T-helper 1 cell treated with Interleukin-12 subunit alpha and Interleukin-12 subunit beta and Interleukin-4 antibody, amounts not matched to agents 30 μg/mL and 1 μg/mL, for 36 hours (primary cell): ENCODE measurements at regions not wholly inside any gene's neighbourhood (a gene's known extent, or its start where the extent isn't known, plus 50 kb on each side); places are given as distances from the start of the nearest gene placed in this dataset.
"Not testable (repeated sequence)": the region's sequence is repeated elsewhere in the genome, so short reads cannot be mapped to it uniquely, and the experiment has no call there.

Source experiments
- H3K27ac Mint-ChIP-seq: one replicate; pipeline ENCODE4 v1.8.0; 2021; ENCODE audit warnings: mild to moderate bottlenecking, mixed read lengths
- H3K27me3 Mint-ChIP-seq: one replicate; pipeline ENCODE4 v1.8.0; 2021; ENCODE audit warnings: low read depth, mixed read lengths
- H3K36me3 Mint-ChIP-seq: one replicate; pipeline ENCODE4 v1.8.0; 2021; ENCODE audit warnings: low read depth, mixed read lengths
- H3K4me1 Mint-ChIP-seq: one replicate; pipeline ENCODE4 v1.8.0; 2021; ENCODE audit warnings: low read depth, mixed read lengths
- H3K4me3 Mint-ChIP-seq: one replicate; pipeline ENCODE4 v1.8.0; 2021; ENCODE audit warnings: mild to moderate bottlenecking, moderate library complexity, mixed read lengths
- H3K9me3 Mint-ChIP-seq: one replicate; pipeline ENCODE4 v1.8.0; 2021; ENCODE audit warnings: mixed read lengths

GRCh38 chr5:90056911-90057705 lies 352.4 kb downstream of the CETN3 start:
- no peaks in the 10 kb centered on the region for H3K36me3 Mint-ChIP-seq
- no peaks in the 10 kb centered on the region for H3K4me1 Mint-ChIP-seq
- peaks cover 8% of the 10 kb centered on the region for H3K9me3 Mint-ChIP-seq
- H3K27ac Mint-ChIP-seq = no peak overlapping the region
- H3K4me3 Mint-ChIP-seq = no peak overlapping the region
- H3K27me3 Mint-ChIP-seq = no peaks in the 10 kb centered on the region

DNA sequence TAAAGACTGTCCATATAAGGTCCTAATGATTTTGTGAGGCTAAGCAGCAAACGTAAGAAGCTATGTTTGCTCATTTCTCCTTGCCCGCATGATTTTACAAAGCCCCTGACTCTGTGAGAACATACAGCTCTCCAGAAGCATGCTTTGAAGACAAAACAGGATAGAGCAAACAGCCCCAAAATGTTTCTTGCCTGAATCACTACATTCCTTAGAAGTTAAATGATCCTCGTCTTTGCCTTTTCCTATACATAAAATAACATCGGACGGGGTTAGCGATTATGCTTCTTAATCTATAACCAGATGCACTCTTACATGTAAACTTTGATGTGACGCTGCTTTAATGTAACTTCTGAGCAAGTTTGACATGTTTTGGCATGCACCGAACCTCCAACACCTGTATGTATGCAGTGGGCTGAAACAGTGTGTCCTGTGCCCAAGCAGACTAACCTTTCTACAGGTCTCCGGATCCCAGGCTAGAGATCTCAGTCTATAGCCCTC lies 353.7 kb downstream of the CETN3 start:
- no peak overlapping the region for H3K27ac Mint-ChIP-seq
- no peak overlapping the region for H3K4me3 Mint-ChIP-seq
- H3K9me3 Mint-ChIP-seq = peaks cover 4% of the 10 kb centered on the region
- H3K36me3 Mint-ChIP-seq = no peaks in the 10 kb centered on the region
- no peaks in the 10 kb centered on the region for H3K4me1 Mint-ChIP-seq
- no peaks in the 10 kb centered on the region for H3K27me3 Mint-ChIP-seq

- Mint-ChIP-seq H3K4me1 (no peaks in the 10 kb centered on the region), H3K27ac (no peak overlapping the region), H3K9me3 (no peaks in the 10 kb centered on the region), H3K27me3 (no peaks in the 10 kb centered on the region), H3K4me3 (no peak overlapping the region), H3K36me3 (no peaks in the 10 kb centered on the region)
Measured at GRCh38 chr5:90054612-90055011, 354.9 kb downstream of the CETN3 start.

DNA sequence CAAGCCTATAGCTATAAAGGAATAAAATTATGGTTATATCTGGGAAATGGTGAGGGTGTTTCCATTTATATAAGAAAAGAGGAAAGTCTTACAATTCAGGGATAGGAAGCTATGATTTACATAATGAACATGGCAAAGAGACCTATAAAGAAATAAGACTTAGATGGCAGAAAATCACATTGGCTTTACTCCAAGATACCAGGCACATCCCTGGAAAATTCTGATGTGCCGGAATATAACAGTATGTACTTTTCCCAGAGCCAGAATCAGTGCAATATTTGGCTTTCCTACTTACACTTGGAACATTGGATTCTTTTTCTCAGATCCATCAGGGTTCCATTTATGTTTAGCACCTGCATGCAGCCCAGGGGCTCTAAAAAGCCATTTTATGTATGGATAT lies 357.8 kb downstream of the CETN3 start:
- Mint-ChIP-seq H3K36me3 (no peaks in the 10 kb centered on the region), H3K4me1 (no peaks in the 10 kb centered on the region), H3K4me3 (no peak overlapping the region), H3K9me3 (peaks cover 4% of the 10 kb centered on the region), H3K27me3 (no peaks in the 10 kb centered on the region), H3K27ac (no peak overlapping the region)

DNA sequence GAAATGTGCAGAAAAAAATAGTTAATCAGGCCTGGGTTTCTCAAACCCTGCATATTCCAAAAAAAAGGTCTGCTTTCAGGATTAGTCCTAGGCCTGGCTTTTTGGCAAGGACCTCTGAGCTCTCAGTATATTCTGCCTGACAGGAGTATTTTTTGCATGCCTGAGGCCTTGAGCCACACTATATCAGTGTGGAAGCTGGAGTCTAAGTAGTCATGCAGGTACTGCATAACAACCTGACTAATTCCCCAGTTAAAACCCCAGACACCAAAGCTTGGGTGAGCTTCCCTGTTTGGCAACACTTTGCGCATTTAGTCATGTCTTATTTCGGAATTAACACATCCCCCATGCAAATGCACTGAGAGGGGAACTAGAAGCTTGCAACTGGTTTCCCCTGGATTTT lies 359.5 kb downstream of the CETN3 start:
- no peak overlapping the region for H3K4me3 Mint-ChIP-seq
- H3K4me1 Mint-ChIP-seq = no peaks in the 10 kb centered on the region
- no peaks in the 10 kb centered on the region for H3K36me3 Mint-ChIP-seq
- H3K9me3 Mint-ChIP-seq = peaks cover 4% of the 10 kb centered on the region
- H3K27ac Mint-ChIP-seq = no peak overlapping the region
- H3K27me3 Mint-ChIP-seq = no peaks in the 10 kb centered on the region

GRCh38 chr5:90047113-90047512 lies 362.4 kb downstream of the CETN3 start:
- Mint-ChIP-seq H3K27ac (no peak overlapping the region), H3K9me3 (peaks cover 15% of the 10 kb centered on the region), H3K36me3 (no peaks in the 10 kb centered on the region), H3K4me3 (no peak overlapping the region), H3K4me1 (no peaks in the 10 kb centered on the region), H3K27me3 (no peaks in the 10 kb centered on the region)

DNA sequence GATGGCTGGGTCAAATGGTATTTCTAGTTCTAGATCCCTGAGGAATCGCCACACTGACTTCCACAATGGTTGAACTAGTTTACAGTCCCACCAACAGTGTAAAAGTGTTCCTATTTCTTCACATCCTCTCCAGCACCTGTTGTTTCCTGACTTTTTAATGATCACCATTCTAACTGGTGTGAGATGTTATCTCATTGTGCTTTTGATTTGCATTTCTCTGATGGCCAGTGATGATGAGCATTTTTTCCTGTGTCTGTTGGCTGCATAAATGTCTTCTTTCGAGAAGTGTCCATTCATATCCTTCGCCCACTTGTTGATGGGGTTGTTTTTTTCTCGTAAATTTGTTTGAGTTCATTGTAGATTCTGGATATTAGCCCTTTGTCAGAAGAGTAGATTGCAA lies 369.5 kb downstream of the CETN3 start:
- H3K36me3 Mint-ChIP-seq, H3K27me3 Mint-ChIP-seq, H3K4me3 Mint-ChIP-seq, H3K27ac Mint-ChIP-seq, H3K4me1 Mint-ChIP-seq: not testable (repeated sequence)
- peaks cover 13% of the 10 kb centered on the region for H3K9me3 Mint-ChIP-seq

- H3K27me3 Mint-ChIP-seq = no peaks in the 10 kb centered on the region
- no peaks in the 10 kb centered on the region for H3K4me1 Mint-ChIP-seq
- no peak overlapping the region for H3K27ac Mint-ChIP-seq
- no peak overlapping the region for H3K4me3 Mint-ChIP-seq
- H3K9me3 Mint-ChIP-seq = peaks cover 20% of the 10 kb centered on the region
- no peaks in the 10 kb centered on the region for H3K36me3 Mint-ChIP-seq
Measured at GRCh38 chr5:90037646-90038045, 371.9 kb downstream of the CETN3 start.

DNA sequence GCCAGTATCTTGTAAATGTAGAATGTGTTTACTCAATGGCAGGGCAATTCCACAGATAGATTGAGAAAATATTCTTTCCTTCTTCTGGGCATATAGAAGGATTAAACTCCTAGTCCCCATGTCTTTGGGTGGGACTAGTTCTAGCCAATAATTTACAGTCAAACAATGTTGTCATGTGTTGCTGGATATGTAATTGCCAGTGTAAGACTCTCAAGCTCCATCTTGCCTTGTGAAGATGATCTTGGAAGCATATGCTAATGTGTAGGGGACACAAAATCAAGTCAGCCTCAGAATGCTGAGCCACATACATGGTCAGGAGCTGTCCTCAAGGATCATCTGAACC lies 386.9 kb downstream of the CETN3 start:
- Mint-ChIP-seq H3K9me3 (peaks cover 4% of the 10 kb centered on the region), H3K36me3 (no peaks in the 10 kb centered on the region), H3K4me3 (no peak overlapping the region), H3K27me3 (no peaks in the 10 kb centered on the region), H3K4me1 (no peaks in the 10 kb centered on the region), H3K27ac (no peak overlapping the region)

- no peak overlapping the region for H3K27ac Mint-ChIP-seq
- H3K9me3 Mint-ChIP-seq = peaks cover 4% of the 10 kb centered on the region
- H3K27me3 Mint-ChIP-seq = no peaks in the 10 kb centered on the region
- H3K4me1 Mint-ChIP-seq = no peaks in the 10 kb centered on the region
- no peaks in the 10 kb centered on the region for H3K36me3 Mint-ChIP-seq
- H3K4me3 Mint-ChIP-seq = no peak overlapping the region
Measured at GRCh38 chr5:90022002-90022710, 387.4 kb downstream of the CETN3 start.

DNA sequence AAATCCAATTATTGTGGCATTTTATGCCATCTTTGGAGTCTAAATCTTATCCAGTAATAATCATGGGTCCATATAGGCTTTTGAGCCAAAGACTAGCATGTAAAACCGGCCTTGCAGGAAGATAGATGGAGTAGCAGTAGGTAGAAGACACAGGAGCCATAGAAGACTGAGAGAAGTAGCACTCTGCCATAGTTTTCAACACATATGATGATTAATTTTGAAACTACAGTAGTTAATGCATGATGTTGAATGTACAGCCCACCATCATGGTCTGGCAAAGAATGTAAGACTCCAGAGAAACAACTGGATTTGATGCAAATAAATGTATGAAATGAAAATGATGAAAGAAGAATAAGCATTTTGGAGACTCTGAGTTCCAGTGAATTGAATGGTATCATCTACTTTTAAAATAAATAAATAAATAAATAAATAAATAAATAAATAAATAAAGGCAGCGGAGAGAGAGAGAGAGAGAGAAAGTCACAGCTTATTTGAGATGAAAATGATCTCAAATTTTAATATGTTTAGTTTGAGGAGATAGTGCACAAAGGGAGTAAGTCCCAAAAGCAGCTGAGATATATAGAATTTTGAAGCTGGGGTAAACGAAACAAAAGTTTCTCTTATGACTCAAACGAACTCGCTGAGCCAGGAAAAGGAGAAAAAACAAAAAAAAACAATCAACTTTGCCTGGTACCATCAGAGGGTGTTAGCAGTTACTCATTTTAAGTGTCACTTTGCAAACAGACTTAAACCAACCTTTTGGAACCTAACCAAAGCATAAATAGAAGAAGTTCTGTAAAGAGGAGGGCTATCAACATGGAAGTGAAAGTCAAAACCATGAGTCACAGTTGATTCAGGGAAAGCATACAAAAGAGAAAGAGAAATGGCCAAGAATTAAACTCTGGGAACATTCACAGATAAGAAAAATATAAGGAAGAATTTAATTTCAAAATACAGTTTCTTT lies 388.7 kb downstream of the CETN3 start:
- H3K4me3 Mint-ChIP-seq = no peak overlapping the region
- H3K4me1 Mint-ChIP-seq = no peaks in the 10 kb centered on the region
- no peak overlapping the region for H3K27ac Mint-ChIP-seq
- no peaks in the 10 kb centered on the region for H3K36me3 Mint-ChIP-seq
- peaks cover 4% of the 10 kb centered on the region for H3K9me3 Mint-ChIP-seq
- no peaks in the 10 kb centered on the region for H3K27me3 Mint-ChIP-seq

GRCh38 chr5:90017239-90017638 lies 392.3 kb downstream of the CETN3 start:
- Mint-ChIP-seq H3K36me3 (no peaks in the 10 kb centered on the region), H3K27me3 (no peaks in the 10 kb centered on the region), H3K4me1 (no peaks in the 10 kb centered on the region), H3K27ac (no peak overlapping the region), H3K4me3 (no peak overlapping the region), H3K9me3 (peaks cover 4% of the 10 kb centered on the region)

DNA sequence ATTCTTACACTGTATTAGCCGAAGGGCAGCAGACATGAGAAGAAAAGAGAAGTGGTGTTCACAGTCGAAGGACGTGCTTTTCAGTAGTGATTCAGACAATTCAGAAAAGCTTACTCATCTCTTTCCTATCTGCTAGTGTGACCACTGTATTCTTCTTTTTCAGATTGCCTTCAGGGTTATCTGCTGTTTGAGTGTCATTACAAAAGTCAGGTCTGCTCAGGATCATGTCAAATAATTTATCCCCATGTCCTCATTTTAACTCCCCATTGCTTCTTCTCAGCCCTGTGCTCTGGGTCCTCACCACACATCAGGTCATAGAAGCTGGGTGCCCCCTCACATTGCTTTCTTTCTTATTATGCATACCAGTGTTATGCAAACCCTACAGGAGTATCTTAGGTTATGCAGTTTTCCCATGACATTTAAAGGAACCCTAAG lies 394.0 kb downstream of the CETN3 start:
- Mint-ChIP-seq H3K9me3 (peaks cover 4% of the 10 kb centered on the region), H3K27me3 (no peaks in the 10 kb centered on the region), H3K36me3 (no peaks in the 10 kb centered on the region), H3K4me1 (no peaks in the 10 kb centered on the region), H3K4me3 (no peak overlapping the region), H3K27ac (no peak overlapping the region)

DNA sequence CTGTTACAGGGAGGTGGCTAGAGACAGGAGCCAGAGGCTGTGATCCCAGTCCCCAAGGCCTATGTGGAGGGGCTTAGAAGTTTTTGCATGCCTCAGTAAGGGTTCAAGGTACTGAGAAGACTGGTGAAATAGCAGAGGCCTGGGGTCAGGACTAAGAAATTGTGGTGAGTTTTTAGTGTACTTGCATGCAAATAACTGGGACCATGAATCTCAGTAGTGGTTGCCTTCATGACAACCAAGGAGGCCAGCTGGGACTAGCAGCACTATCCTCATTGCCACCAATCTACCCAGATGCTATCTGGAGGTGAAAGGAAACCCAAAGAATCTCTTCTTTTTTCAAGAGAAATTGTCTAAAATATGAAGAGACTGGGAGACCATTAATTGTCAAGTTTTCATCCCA lies 395.1 kb downstream of the CETN3 start:
- no peaks in the 10 kb centered on the region for H3K36me3 Mint-ChIP-seq
- no peaks in the 10 kb centered on the region for H3K4me1 Mint-ChIP-seq
- H3K9me3 Mint-ChIP-seq = no peaks in the 10 kb centered on the region
- H3K27ac Mint-ChIP-seq = no peak overlapping the region
- no peaks in the 10 kb centered on the region for H3K27me3 Mint-ChIP-seq
- no peak overlapping the region for H3K4me3 Mint-ChIP-seq
